Liver (tissue), 8 donors: ENCODE measurements at regions not wholly inside any gene's neighbourhood (a gene's known extent, or its start where the extent isn't known, plus 50 kb on each side); places are given as distances from the start of the nearest gene placed in this dataset.

Experiments
- DNase-seq: peaks from one replicate; pipeline ENCODE4 v3.0.0-alpha.2; 2017; ENCODE audit warnings: low spot score
- H3K27ac ChIP-seq, 2 donors: one replicate each; pipeline ENCODE4 v1.7.0; 2013; ENCODE audit warnings: inconsistent platforms in 2 of 2, low read length in 2 of 2, control low read depth in 1 of 2, low read depth in 1 of 2, mild to moderate bottlenecking in 1 of 2
- H3K27me3 ChIP-seq, 4 donors: one replicate each; pipeline versions ENCODE4 v1.6.1 to v1.7.0; 2013; ENCODE audit warnings: low read length in 3 of 4, inconsistent platforms in 1 of 4, mild to moderate bottlenecking in 1 of 4, moderate library complexity in 1 of 4; ENCODE audit not compliant: control insufficient read depth in 4 of 4, insufficient read depth in 4 of 4
- H3K36me3 ChIP-seq, 4 donors: one replicate each; pipeline versions ENCODE4 v1.6.1 to v1.7.0; 2013; ENCODE audit warnings: low read length in 3 of 4, mild to moderate bottlenecking in 3 of 4, low read depth in 1 of 4, moderate library complexity in 1 of 4; ENCODE audit not compliant: control insufficient read depth in 4 of 4, insufficient read depth in 3 of 4
- H3K4me1 ChIP-seq, 4 donors: one replicate each; pipeline versions ENCODE4 v1.6.1 to v1.7.0; 2013; ENCODE audit warnings: low read length in 3 of 4, mild to moderate bottlenecking in 3 of 4, moderate library complexity in 1 of 4; ENCODE audit not compliant: control insufficient read depth in 4 of 4, insufficient read depth in 4 of 4
- H3K4me3 ChIP-seq, 3 donors: one replicate each; pipeline versions ENCODE4 v1.6.1 to v1.7.0; 2013; ENCODE audit warnings: low read length in 3 of 3, control low read depth in 1 of 3, low read depth in 1 of 3, mild to moderate bottlenecking in 1 of 3
- H3K9ac ChIP-seq, 2 donors: one replicate each; pipeline ENCODE4 v1.7.0; 2013; ENCODE audit warnings: low read length in 2 of 2, mild to moderate bottlenecking in 2 of 2, moderate library complexity in 2 of 2, control low read depth in 1 of 2, low read depth in 1 of 2
- H3K9me3 ChIP-seq, 4 donors: one replicate each; pipeline versions ENCODE4 v1.6.1 to v1.7.0; 2013; ENCODE audit warnings: low read length in 3 of 4; ENCODE audit not compliant: control insufficient read depth in 4 of 4
- CTCF ChIP-seq: fragments of 150-350 bp; IDR thresholded peaks from 2 replicates; pipeline ENCODE4 v1.5.1; 2017; ENCODE audit warnings: improper control_type of control experiment, low read depth, low read length; ENCODE audit not compliant: missing input control
- FOXA2 ChIP-seq: IDR thresholded peaks from 2 replicates; pipeline ENCODE4 v1.6.1; 2016; ENCODE audit warnings: antibody characterized with exemption
- GABPA ChIP-seq, 2 donors: IDR thresholded peaks in 1 of 2; conservative IDR thresholded peaks in 1 of 2; 2 replicates each; pipeline ENCODE4 v1.6.1; 2016; ENCODE audit warnings: antibody characterized with exemption in 2 of 2, mild to moderate bottlenecking in 1 of 2, moderate library complexity in 1 of 2
- HNF4G ChIP-seq: IDR thresholded peaks from 2 replicates; pipeline ENCODE4 v1.6.1; 2016; ENCODE audit warnings: antibody characterized with exemption
- NR2F2 ChIP-seq: IDR thresholded peaks from 2 replicates; pipeline ENCODE4 v1.6.1; 2016; ENCODE audit warnings: antibody characterized with exemption
- RAD21 ChIP-seq, 2 donors: IDR thresholded peaks; 2 replicates each; pipeline ENCODE4 v1.6.1; 2016; ENCODE audit warnings: antibody characterized with exemption in 2 of 2, mild to moderate bottlenecking in 2 of 2
- REST ChIP-seq: IDR thresholded peaks from 2 replicates; pipeline ENCODE4 v1.6.1; 2016; ENCODE audit warnings: antibody characterized with exemption, mild to moderate bottlenecking
- RXRA ChIP-seq, 2 donors: IDR thresholded peaks; 2 replicates each; pipeline ENCODE4 v1.6.1; 2017 to 2018; ENCODE audit warnings: antibody characterized with exemption in 2 of 2, mild to moderate bottlenecking in 1 of 2
- SP1 ChIP-seq: IDR thresholded peaks from 2 replicates; pipeline ENCODE4 v1.6.1; 2018; ENCODE audit warnings: antibody characterized with exemption, mild to moderate bottlenecking
- TAF1 ChIP-seq: conservative IDR thresholded peaks from 2 replicates; pipeline ENCODE4 v1.6.1; 2016; ENCODE audit warnings: antibody characterized with exemption, mild to moderate bottlenecking
- YY1 ChIP-seq: IDR thresholded peaks from 2 replicates; pipeline ENCODE4 v1.6.1; 2016; ENCODE audit warnings: antibody characterized with exemption, mild to moderate bottlenecking
- WGBS: extraction: QIAGEN DNeasy Blood & Tissue Kit; methylation state at CpG from one replicate; pipeline ENCODE4 v1.1.7; 2013; 5-methylcytosine and 5-hydroxymethylcytosine counted together
- donor health status: healthy.
- donor health status: healthy.
- donor health status: healthy.
- donor health status: healthy.
- donor health status: healthy.

DNA sequence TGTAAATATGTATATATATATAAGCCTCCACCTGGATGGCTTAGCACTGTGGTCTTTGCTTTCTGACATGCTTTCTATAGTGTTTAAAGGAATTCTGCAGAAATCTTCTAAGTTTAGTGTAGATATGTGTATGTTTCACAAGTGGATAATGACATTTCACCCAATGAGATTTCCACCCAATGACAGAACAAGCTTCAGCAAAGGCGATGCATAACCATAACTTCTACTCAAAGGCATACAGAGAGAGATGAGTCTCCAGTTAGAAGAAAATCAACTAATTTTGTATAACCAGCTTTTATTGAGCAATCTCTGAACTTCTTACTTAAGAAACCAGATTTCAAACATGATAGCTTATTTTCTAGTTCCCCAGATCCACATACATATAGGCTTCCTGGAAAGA, 134.0 kb downstream of the DYRK2 start:
- TF ChIP-seq REST (no peak), CTCF (no peak), NR2F2 (no peak)
- Histone ChIP-seq H3K9me3 (no peaks in the 10 kb centered on the region), H3K36me3 (no peaks in the 10 kb centered on the region), H3K4me1 (no peaks in the 10 kb centered on the region), H3K4me3 (no peak overlapping the region), H3K27ac (no peak overlapping the region), H3K9ac (no peak overlapping the region), H3K27me3 (peaks cover 0 to 2% (median 0%) of the 10 kb centered on the region in 4 donors)
- WGBS = 81% methylated on average over 1 of the region's 1 CpG
- DNase-seq = no peak

- Histone ChIP-seq H3K27ac (no peak overlapping the region), H3K27me3 (peaks cover 0 to 2% (median 0%) of the 10 kb centered on the region in 4 donors), H3K36me3 (no peaks in the 10 kb centered on the region), H3K4me1 (no peaks in the 10 kb centered on the region), H3K4me3 (no peak overlapping the region), H3K9ac (no peak overlapping the region), H3K9me3 (no peaks in the 10 kb centered on the region)
- DNase-seq = no peak
- WGBS = 36% methylated on average over 1 of the region's 1 CpG
- TF ChIP-seq HNF4G (no peak), TAF1 (no peak), GABPA (IDR thresholded peaks at IDR 0.05 in 1 of 2, conservative IDR thresholded peaks at IDR 0.05 in 1 of 2) (no peak), RAD21 (IDR thresholded peaks at IDR 0.05) (no peak)
Observed at GRCh38 chr12:67783393-67783792, 134.8 kb downstream of the DYRK2 start.

GRCh38 chr12:67784831-67785230, 136.3 kb downstream of the DYRK2 start:
- no peak overlapping the region for H3K4me3 ChIP-seq
- peaks cover 0 to 2% (median 0%) of the 10 kb centered on the region in 4 donors for H3K27me3 ChIP-seq
- TF ChIP-seq RXRA (IDR thresholded peaks at IDR 0.05) (no peak), SP1 (no peak), TAF1 (no peak), FOXA2 (no peak), YY1 (no peak), RAD21 (IDR thresholded peaks at IDR 0.05) (peak in 1 of 2 donors; percentile 14)
- no peaks in the 10 kb centered on the region for H3K4me1 ChIP-seq
- H3K9ac ChIP-seq = no peak overlapping the region
- no peak overlapping the region for H3K27ac ChIP-seq
- DNase-seq = no peak
- no peaks in the 10 kb centered on the region for H3K36me3 ChIP-seq
- no peaks in the 10 kb centered on the region for H3K9me3 ChIP-seq
- WGBS = 79% methylated on average over 3 of the region's 3 CpGs
